CD14-positive monocyte (primary cell): ENCODE measurements at regions not wholly inside any gene's neighbourhood (a gene's known extent, or its start where the extent isn't known, plus 50 kb on each side); places are given as distances from the start of the nearest gene placed in this dataset.

Experiments
- DNase-seq, 3 donors: peaks; one replicate each; pipeline ENCODE4 v3.0.0-alpha.2; 2011 to 2022
- H2AFZ ChIP-seq: 2 replicates; pipeline ENCODE4 v1.6.0; 2012; ENCODE audit warnings: mild to moderate bottlenecking, low read depth, low read length, inconsistent platforms; ENCODE audit not compliant: insufficient read depth, poor library complexity, severe bottlenecking
- H3K27ac ChIP-seq, 2 donors: 1 replicate in 1 of 2; 2 replicates in 1 of 2; pipeline ENCODE4 v1.5.1; 2012 to 2013; ENCODE audit warnings: low read length in 2 of 2, control low read depth in 1 of 2, inconsistent platforms in 1 of 2, low read depth in 1 of 2, mild to moderate bottlenecking in 1 of 2
- H3K27me3 ChIP-seq, 2 donors: one replicate each; pipeline versions ENCODE4 v1.6.0 to v1.6.1; 2011 to 2013; ENCODE audit warnings: low read length in 2 of 2; ENCODE audit not compliant: control insufficient read depth in 2 of 2, insufficient read depth in 2 of 2
- H3K36me3 ChIP-seq, 2 donors: replicated peaks in 1 of 2; 1 replicate in 1 of 2; 2 replicates in 1 of 2; pipeline versions ENCODE4 v1.5.1 to v1.6.1; 2012 to 2013; ENCODE audit warnings: low read length in 2 of 2, control low read depth in 1 of 2, inconsistent platforms in 1 of 2, mild to moderate bottlenecking in 1 of 2; ENCODE audit not compliant: insufficient read depth in 2 of 2, control insufficient read depth in 1 of 2
- H3K4me1 ChIP-seq, 2 donors: 1 replicate in 1 of 2; 2 replicates in 1 of 2; pipeline versions ENCODE4 v1.5.1 to v1.6.1; 2012 to 2013; ENCODE audit warnings: low read length in 2 of 2, control low read depth in 1 of 2, inconsistent platforms in 1 of 2, mild to moderate bottlenecking in 1 of 2, moderate library complexity in 1 of 2; ENCODE audit not compliant: insufficient read depth in 2 of 2, control insufficient read depth in 1 of 2
- H3K4me2 ChIP-seq: replicated peaks from 2 replicates; pipeline ENCODE3; 2012; ENCODE audit warnings: low read length, moderate library complexity, mild to moderate bottlenecking; ENCODE audit not compliant: poor library complexity, severe bottlenecking; ENCODE audit errors: extremely low read depth
- H3K4me3 ChIP-seq, 3 experiments: fragments of 200-600 bp in 1 of 3; sonication (generic) in 1 of 3; replicated peaks in 1 of 3; 1 replicate in 2 of 3; 2 replicates in 1 of 3; pipeline ENCODE4 v1.5.1; 2011 to 2013; ENCODE audit warnings: low read length in 3 of 3, mild to moderate bottlenecking in 3 of 3, control low read depth in 2 of 3, low read depth in 2 of 3, inconsistent platforms in 1 of 3, moderate library complexity in 1 of 3
- H3K79me2 ChIP-seq: 2 replicates; pipeline ENCODE4 v1.6.0; 2012; ENCODE audit warnings: mild to moderate bottlenecking, control low read depth, inconsistent platforms, low read length, moderate library complexity; ENCODE audit not compliant: insufficient read depth
- H3K9ac ChIP-seq: 2 replicates; pipeline ENCODE4 v1.6.0; 2017; ENCODE audit warnings: low read length, mild to moderate bottlenecking; ENCODE audit not compliant: insufficient read depth, poor library complexity, severe bottlenecking
- H3K9me3 ChIP-seq, 2 donors: replicated peaks in 1 of 2; 1 replicate in 1 of 2; 2 replicates in 1 of 2; pipeline versions ENCODE4 v1.5.1 to v1.6.1; 2012 to 2013; ENCODE audit warnings: low read length in 2 of 2, control low read depth in 1 of 2; ENCODE audit not compliant: control insufficient read depth in 1 of 2, insufficient read depth in 1 of 2
- H4K20me1 ChIP-seq: 2 replicates; pipeline ENCODE4 v1.6.0; 2012; ENCODE audit warnings: mild to moderate bottlenecking, low read length, control low read depth, moderate library complexity; ENCODE audit not compliant: insufficient read depth
- H3K27ac Mint-ChIP-seq, 7 donors: one replicate each; pipeline ENCODE4 v1.8.0; 2020; ENCODE audit warnings: mild to moderate bottlenecking in 7 of 7, mixed read lengths in 7 of 7, moderate library complexity in 6 of 7, inconsistent platforms in 2 of 7
- H3K27me3 Mint-ChIP-seq, 3 donors: one replicate each; pipeline ENCODE4 v1.8.0; 2021 to 2022; ENCODE audit warnings: low read depth in 3 of 3, mild to moderate bottlenecking in 3 of 3, mixed read lengths in 3 of 3, moderate library complexity in 3 of 3, inconsistent platforms in 1 of 3
- H3K36me3 Mint-ChIP-seq, 2 donors: one replicate each; pipeline ENCODE4 v1.8.0; 2020; ENCODE audit warnings: mixed read lengths in 2 of 2, inconsistent platforms in 1 of 2, mild to moderate bottlenecking in 1 of 2
- H3K4me1 Mint-ChIP-seq: one replicate; pipeline ENCODE4 v1.8.0; 2020; ENCODE audit warnings: mild to moderate bottlenecking, mixed read lengths
- H3K4me3 Mint-ChIP-seq, 2 donors: one replicate each; pipeline ENCODE4 v1.8.0; 2020; ENCODE audit warnings: mild to moderate bottlenecking in 2 of 2, mixed read lengths in 2 of 2, moderate library complexity in 1 of 2
- H3K9me3 Mint-ChIP-seq, 7 donors: one replicate each; pipeline ENCODE4 v1.8.0; 2020 to 2022; ENCODE audit warnings: mixed read lengths in 7 of 7, mild to moderate bottlenecking in 6 of 7, moderate library complexity in 6 of 7, inconsistent platforms in 2 of 7
- CTCF ChIP-seq: fragments of 200-600 bp; IDR thresholded peaks from one replicate; pipeline ENCODE4 v1.8.0; 2022; ENCODE audit warnings: antibody characterized with exemption, mild to moderate bottlenecking
- WGBS: methylation state at CpG from one replicate; pipeline ENCODE4 v1.1.5; 2013; ENCODE audit warnings: missing lambda C conversion rate; ENCODE audit not compliant: insufficient coverage; 5-methylcytosine and 5-hydroxymethylcytosine counted together
- intact Hi-C, 2 donors: fragments of 100-400 bp; cut with micrococcal nuclease; formaldehyde crosslinking; loops; one replicate each; pipeline versions ENCODE4 v1.15.0 to v1.15.1; 2023

GRCh38 chr2:6287406-6287805 is 578.3 kb downstream of the CMPK2 start:
- no peak overlapping the region for H3K4me3 ChIP-seq
- peaks cover 12 to 22% of the 10 kb centered on the region in 2 donors for H3K9me3 ChIP-seq
- peaks cover 4 to 21% (median 13%) of the 10 kb centered on the region in 7 donors for H3K9me3 Mint-ChIP-seq
- H3K4me1 Mint-ChIP-seq, result no peaks in the 10 kb centered on the region
- WGBS, result 100% methylated on average over 1 of the region's 4 CpGs
- intact Hi-C loops, result no loop called here
- H3K36me3 Mint-ChIP-seq, result no peaks in the 10 kb centered on the region
- H3K27ac Mint-ChIP-seq, result no peak overlapping the region
- H3K27me3 Mint-ChIP-seq, result peaks cover 0 to 3% (median 0%) of the 10 kb centered on the region in 3 donors
- H3K27me3 ChIP-seq, result no peaks in the 10 kb centered on the region
- TF ChIP-seq CTCF, result no peak
- H3K27ac ChIP-seq, result no peak overlapping the region
- no peaks in the 10 kb centered on the region for H3K4me1 ChIP-seq
- no peaks in the 10 kb centered on the region for H4K20me1 ChIP-seq
- no peak overlapping the region for H2AFZ ChIP-seq
- no peaks in the 10 kb centered on the region for H3K79me2 ChIP-seq
- no peak for DNase-seq
- H3K9ac ChIP-seq, result no peak overlapping the region
- no peaks in the 10 kb centered on the region for H3K36me3 ChIP-seq
- H3K4me3 Mint-ChIP-seq, result no peak overlapping the region
- H3K4me2 ChIP-seq, result no peak overlapping the region

GRCh38 chr2:6288791-6289190 is 576.9 kb downstream of the CMPK2 start:
- Histone ChIP-seq H3K9ac (no peak overlapping the region), H3K4me3 (no peak overlapping the region), H3K9me3 (peaks cover 14 to 26% of the 10 kb centered on the region in 2 donors), H2AFZ (no peak overlapping the region), H3K27ac (no peak overlapping the region), H3K79me2 (no peaks in the 10 kb centered on the region), H3K4me2 (no peak overlapping the region), H3K36me3 (no peaks in the 10 kb centered on the region), H4K20me1 (no peaks in the 10 kb centered on the region), H3K4me1 (no peaks in the 10 kb centered on the region), H3K27me3 (no peaks in the 10 kb centered on the region)
- no peak for DNase-seq
- H3K4me1 Mint-ChIP-seq, result no peaks in the 10 kb centered on the region
- intact Hi-C loops, result no loop called here
- H3K9me3 Mint-ChIP-seq, result peaks cover 4 to 24% (median 11%) of the 10 kb centered on the region in 7 donors
- peaks cover 0 to 2% (median 0%) of the 10 kb centered on the region in 3 donors for H3K27me3 Mint-ChIP-seq
- no peaks in the 10 kb centered on the region for H3K36me3 Mint-ChIP-seq
- H3K4me3 Mint-ChIP-seq, result no peak overlapping the region
- H3K27ac Mint-ChIP-seq, result no peak overlapping the region
- no peak for TF ChIP-seq CTCF
